Kidney epithelial cell (primary cell): ENCODE measurements at regions not wholly inside any gene's neighbourhood (a gene's known extent, or its start where the extent isn't known, plus 50 kb on each side); places are given as distances from the start of the nearest gene placed in this dataset.
"Not testable (repeated sequence)": the region's sequence is repeated elsewhere in the genome, so short reads cannot be mapped to it uniquely, and the experiment has no call there.

ENCODE experiments used
- DNase-seq: peaks from one replicate; pipeline ENCODE4 v3.0.0-alpha.2; 2010; ENCODE audit warnings: low read depth
- H3K27me3 ChIP-seq: 2 replicates; pipeline ENCODE4 v1.6.0; 2011; ENCODE audit warnings: low read length; ENCODE audit not compliant: control insufficient read depth, insufficient read depth
- H3K36me3 ChIP-seq: 2 replicates; pipeline ENCODE4 v1.5.1; 2011; ENCODE audit warnings: low read length; ENCODE audit not compliant: control insufficient read depth, insufficient read depth
- H3K4me3 ChIP-seq: 2 replicates; pipeline ENCODE4 v1.5.1; 2011; ENCODE audit warnings: low read depth, mild to moderate bottlenecking, control low read depth, low read length
- CTCF ChIP-seq: IDR thresholded peaks from 2 replicates; pipeline ENCODE4 v1.5.1; 2011; ENCODE audit warnings: mild to moderate bottlenecking, moderate library complexity, low read length, control low read depth, inconsistent platforms; ENCODE audit not compliant: insufficient read depth, poor library complexity, severe bottlenecking

GRCh38 chr22:48486134-48486532 lies 1341.5 kb downstream of the BRD1 start:
- Histone ChIP-seq H3K27me3 (peaks cover 30% of the 10 kb centered on the region), H3K36me3 (no peaks in the 10 kb centered on the region), H3K4me3 (no peak overlapping the region)
- DNase-seq: no peak
- TF ChIP-seq CTCF: no peak

- Histone ChIP-seq H3K36me3 (no peaks in the 10 kb centered on the region), H3K27me3 (peaks cover 23% of the 10 kb centered on the region), H3K4me3 (no peak overlapping the region)
- TF ChIP-seq CTCF: no peak
- DNase-seq: no peak
Observed at GRCh38 chr22:48485149-48486133, 1342.2 kb downstream of the BRD1 start.

GRCh38 chr22:48483764-48484528 lies 1343.7 kb downstream of the BRD1 start:
- H3K27me3 ChIP-seq: peaks cover 11% of the 10 kb centered on the region
- DNase-seq: no peak
- H3K4me3 ChIP-seq: no peak overlapping the region
- H3K36me3 ChIP-seq: no peaks in the 10 kb centered on the region
- no peak for TF ChIP-seq CTCF

- H3K36me3 ChIP-seq: no peaks in the 10 kb centered on the region
- H3K4me3 ChIP-seq: no peak overlapping the region
- peaks cover 4% of the 10 kb centered on the region for H3K27me3 ChIP-seq
- no peak for DNase-seq
- TF ChIP-seq CTCF: no peak
Observed at GRCh38 chr22:48482771-48483170, 1344.9 kb downstream of the BRD1 start.

GRCh38 chr22:48482198-48482597 lies 1345.5 kb downstream of the BRD1 start:
- not testable (repeated sequence) for DNase-seq, H3K4me3 ChIP-seq, H3K36me3 ChIP-seq, H3K27me3 ChIP-seq

- no peaks in the 10 kb centered on the region for H3K27me3 ChIP-seq
- H3K36me3 ChIP-seq: no peaks in the 10 kb centered on the region
- no peak overlapping the region for H3K4me3 ChIP-seq
- DNase-seq: no peak
- TF ChIP-seq CTCF: no peak
Observed at GRCh38 chr22:48481748-48482147, 1345.9 kb downstream of the BRD1 start.
